ENCODE measurements at regions not wholly inside any gene's neighbourhood (a gene's known extent, or its start where the extent isn't known, plus 50 kb on each side); places are given as distances from the start of the nearest gene placed in this dataset.
"Not testable (repeated sequence)": the region's sequence is repeated elsewhere in the genome, so short reads cannot be mapped to it uniquely, and the experiment has no call there.

- DNase-seq (no peak), ATAC-seq (no peak)
- Histone ChIP-seq H3K36me3 (ENCODE audit: low read depth) (no peaks in the 10 kb centered on the region), H3K4me3 (no peak overlapping the region), H3K4me1 (ENCODE audit: low read depth) (no peaks in the 10 kb centered on the region), H3K9me3 (no peaks in the 10 kb centered on the region)
- no peak for TF ChIP-seq CTCF (IDR thresholded peaks at IDR 0.05)
- intact Hi-C loops (cut with DNase I, micrococcal nuclease) = no loop called here
Observed at GRCh38 chr3:106071306-106071705, 202.5 kb upstream of the CBLB start.

GRCh38 chr3:106072596-106072995, 203.8 kb upstream of the CBLB start:
- H3K36me3 ChIP-seq (ENCODE audit: low read depth); H3K9me3 ChIP-seq; DNase-seq; ATAC-seq; intact Hi-C loops (cut with DNase I, micrococcal nuclease); H3K4me1 ChIP-seq (ENCODE audit: low read depth); H3K4me3 ChIP-seq: not testable (repeated sequence)

GRCh38 chr3:106073806-106074205, 205.0 kb upstream of the CBLB start:
- H3K36me3 ChIP-seq (ENCODE audit: low read depth); intact Hi-C loops (cut with DNase I, micrococcal nuclease); H3K4me1 ChIP-seq (ENCODE audit: low read depth); ATAC-seq; H3K4me3 ChIP-seq; DNase-seq; H3K9me3 ChIP-seq: not testable (repeated sequence)

DNA sequence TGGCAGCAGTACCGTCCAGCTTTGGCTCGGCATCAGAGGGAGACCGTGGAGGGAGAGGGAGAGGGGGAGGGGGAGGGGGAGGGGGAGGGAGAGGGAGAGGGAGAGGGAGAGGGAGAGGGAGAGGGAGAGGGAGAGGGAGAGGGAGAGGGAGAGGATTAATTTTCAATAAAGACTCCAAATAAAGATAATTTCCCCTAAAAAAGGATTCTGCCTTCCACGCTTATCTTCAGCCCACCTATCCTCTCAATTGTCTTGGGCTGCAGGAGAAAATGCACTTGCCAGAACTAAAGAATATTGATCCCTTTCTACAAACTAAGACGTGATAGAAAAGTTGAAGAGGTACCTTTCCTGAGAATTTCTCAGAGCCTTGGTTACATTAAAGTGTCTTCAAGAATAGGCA, 206.9 kb upstream of the CBLB start:
- H3K36me3 ChIP-seq (ENCODE audit: low read depth); intact Hi-C loops (cut with DNase I, micrococcal nuclease); DNase-seq; H3K4me3 ChIP-seq; H3K9me3 ChIP-seq; H3K4me1 ChIP-seq (ENCODE audit: low read depth); ATAC-seq: not testable (repeated sequence)

DNA sequence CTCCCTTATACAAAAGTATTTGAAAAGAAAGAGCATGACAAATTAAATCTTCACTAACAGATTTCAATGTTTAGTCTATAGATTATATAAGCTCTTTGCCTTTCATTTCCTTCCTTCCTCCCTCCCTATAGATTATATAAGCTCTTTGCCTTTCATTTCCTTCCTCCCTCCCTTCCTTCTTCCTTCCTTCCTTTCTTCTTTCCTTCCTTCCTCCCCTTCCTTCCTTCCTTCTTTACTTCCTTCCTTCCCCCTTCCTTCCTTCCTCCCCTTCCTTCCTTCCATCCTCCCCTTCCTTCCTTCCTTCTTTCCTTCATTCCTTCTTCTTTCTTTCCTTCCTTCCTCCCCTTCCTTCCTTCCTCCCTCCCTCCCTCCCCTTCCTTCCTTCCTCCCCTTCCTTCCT, 209.8 kb upstream of the CBLB start:
- Histone ChIP-seq H3K4me3 (no peak overlapping the region), H3K4me1 (ENCODE audit: low read depth) (no peaks in the 10 kb centered on the region), H3K36me3 (ENCODE audit: low read depth) (no peaks in the 10 kb centered on the region), H3K9me3 (no peaks in the 10 kb centered on the region)
- TF ChIP-seq CTCF (IDR thresholded peaks at IDR 0.05) = no peak
- no peak for ATAC-seq
- intact Hi-C loops (cut with DNase I, micrococcal nuclease) = no loop called here
- no peak for DNase-seq

DNA sequence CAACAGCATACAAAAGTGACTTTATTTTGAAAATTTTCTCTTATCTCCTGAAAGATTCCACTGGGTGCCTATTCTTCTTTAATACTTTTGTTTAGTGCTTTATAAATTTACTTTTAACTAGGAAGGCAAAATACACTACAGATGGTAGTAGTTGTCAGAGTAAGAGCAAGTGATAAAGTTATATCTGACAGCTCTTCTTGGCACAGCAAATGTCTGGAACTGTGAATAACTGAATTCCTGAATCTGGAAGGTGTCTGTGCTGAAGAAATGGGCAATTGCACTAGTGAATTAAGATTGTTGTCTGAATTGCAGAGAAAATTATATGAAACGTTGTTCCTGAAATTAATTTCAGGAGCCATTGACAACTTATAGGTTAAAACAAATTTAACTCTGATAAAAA, 213.8 kb upstream of the CBLB start:
- DNase-seq (no peak), ATAC-seq (no peak)
- Histone ChIP-seq H3K36me3 (ENCODE audit: low read depth) (no peaks in the 10 kb centered on the region), H3K9me3 (no peaks in the 10 kb centered on the region), H3K4me1 (ENCODE audit: low read depth) (no peaks in the 10 kb centered on the region), H3K4me3 (no peak overlapping the region)
- no peak for TF ChIP-seq CTCF (IDR thresholded peaks at IDR 0.05)
- intact Hi-C loops (cut with DNase I, micrococcal nuclease) = no loop called here

DNA sequence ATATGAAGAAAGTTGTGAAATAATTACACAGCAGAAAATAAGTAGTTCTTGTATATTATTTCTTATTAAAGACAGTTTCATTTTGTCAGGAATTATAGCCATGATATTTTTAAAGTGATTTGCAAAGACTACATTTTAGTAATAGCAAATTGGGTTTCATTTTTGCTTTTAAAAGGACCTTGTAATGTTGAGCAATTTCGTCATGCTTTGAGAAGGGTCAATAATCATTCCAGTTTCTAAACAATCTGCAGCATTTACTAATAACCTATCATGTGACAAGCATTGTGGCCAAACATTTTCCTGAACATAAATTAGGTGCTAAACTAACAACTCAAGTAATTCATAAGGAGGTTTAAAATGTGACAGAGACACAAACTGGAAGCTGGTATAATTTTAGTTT, 214.4 kb upstream of the CBLB start:
- ATAC-seq (no peak), DNase-seq (no peak)
- H3K4me3 ChIP-seq = no peak overlapping the region
- H3K4me1 ChIP-seq (ENCODE audit: low read depth) = no peaks in the 10 kb centered on the region
- no peak for TF ChIP-seq CTCF (IDR thresholded peaks at IDR 0.05)
- no peaks in the 10 kb centered on the region for H3K9me3 ChIP-seq
- intact Hi-C loops (cut with DNase I, micrococcal nuclease) = no loop called here
- no peaks in the 10 kb centered on the region for H3K36me3 ChIP-seq (ENCODE audit: low read depth)

All from mucosa of descending colon (tissue), 3 donors.